Karpas-422 (cell line): ENCODE measurements at regions not wholly inside any gene's neighbourhood (a gene's known extent, or its start where the extent isn't known, plus 50 kb on each side); places are given as distances from the start of the nearest gene placed in this dataset.

Source experiments
- DNase-seq: peaks from one replicate; pipeline ENCODE4 v3.0.0-alpha.2; 2015
- H2AFZ ChIP-seq: fragments of 200-600 bp; sonication (generic); 2 replicates; pipeline ENCODE4 v1.6.1; 2014; ENCODE audit warnings: antibody characterized with exemption, low read length, mixed read lengths
- H3K27ac ChIP-seq: fragments of 200-600 bp; sonication (generic); 2 replicates; pipeline ENCODE4 v1.5.1; 2014; ENCODE audit warnings: mild to moderate bottlenecking, low read length, moderate library complexity
- H3K27me3 ChIP-seq: fragments of 200-600 bp; sonication (generic); 2 replicates; pipeline ENCODE4 v1.6.1; 2014; ENCODE audit warnings: low read length, mixed read lengths
- H3K36me3 ChIP-seq: fragments of 200-600 bp; sonication (generic); 2 replicates; pipeline ENCODE4 v1.6.1; 2014; ENCODE audit warnings: low read length, mixed read lengths; ENCODE audit not compliant: insufficient read depth
- H3K4me1 ChIP-seq: fragments of 200-600 bp; sonication (generic); 2 replicates; pipeline ENCODE4 v1.6.1; 2014; ENCODE audit warnings: mild to moderate bottlenecking, low read length, mixed read lengths
- H3K4me2 ChIP-seq: fragments of 200-600 bp; sonication (generic); 2 replicates; pipeline ENCODE4 v1.6.1; 2014; ENCODE audit warnings: low read length, low read depth, mild to moderate bottlenecking; ENCODE audit not compliant: poor library complexity, severe bottlenecking
- H3K4me3 ChIP-seq: fragments of 200-600 bp; sonication (generic); 2 replicates; pipeline ENCODE4 v1.5.1; 2014; ENCODE audit warnings: mild to moderate bottlenecking, antibody characterized with exemption, low read length, mixed read lengths
- H3K79me2 ChIP-seq: fragments of 200-600 bp; sonication (generic); 2 replicates; pipeline ENCODE4 v1.6.1; 2014; ENCODE audit warnings: mild to moderate bottlenecking, low read length, mixed read lengths
- H3K9ac ChIP-seq: fragments of 200-600 bp; sonication (generic); 2 replicates; pipeline ENCODE4 v1.6.0; 2014; ENCODE audit warnings: low read length
- H3K9me2 ChIP-seq: fragments of 200-600 bp; sonication (generic), shearing (Covaris generic); replicated peaks from 2 replicates; pipeline ENCODE4 v1.6.0; 2014; ENCODE audit warnings: mild to moderate bottlenecking, low read length, moderate library complexity; ENCODE audit not compliant: insufficient read depth
- H3K9me3 ChIP-seq: fragments of 300-700, 200-600 bp; sonication (generic); 2 replicates; pipeline ENCODE4 v1.6.1; 2014; ENCODE audit warnings: low read length, mixed read lengths
- H4K20me1 ChIP-seq: fragments of 200-600 bp; sonication (generic); 2 replicates; pipeline ENCODE4 v1.6.1; 2014; ENCODE audit warnings: mild to moderate bottlenecking, antibody characterized with exemption, low read length, low read depth; ENCODE audit not compliant: insufficient read depth

GRCh38 chr18:22687892-22688680, 245.0 kb upstream of the RBBP8 start:
- H3K9me2 ChIP-seq = 0 out of 2 replicates have a peak, but pooled peaks cover 3% of the 10 kb centered on the region
- H3K36me3 ChIP-seq = no peaks in the 10 kb centered on the region
- H3K4me3 ChIP-seq = no peak overlapping the region
- H3K9ac ChIP-seq = no peak overlapping the region
- H3K4me1 ChIP-seq = no peaks in the 10 kb centered on the region
- H3K4me2 ChIP-seq = no peak overlapping the region
- H3K9me3 ChIP-seq = no peaks in the 10 kb centered on the region
- no peaks in the 10 kb centered on the region for H3K79me2 ChIP-seq
- no peaks in the 10 kb centered on the region for H4K20me1 ChIP-seq
- H2AFZ ChIP-seq = no peak overlapping the region
- DNase-seq = no peak
- no peaks in the 10 kb centered on the region for H3K27me3 ChIP-seq
- H3K27ac ChIP-seq = no peak overlapping the region

GRCh38 chr18:22688877-22689496, 244.1 kb upstream of the RBBP8 start:
- Histone ChIP-seq H3K9ac (no peak overlapping the region), H3K4me2 (no peak overlapping the region), H3K9me3 (no peaks in the 10 kb centered on the region), H3K9me2 (0 out of 2 replicates have a peak, but pooled peaks cover 3% of the 10 kb centered on the region), H3K79me2 (no peaks in the 10 kb centered on the region), H2AFZ (no peak overlapping the region), H3K4me1 (no peaks in the 10 kb centered on the region), H3K36me3 (no peaks in the 10 kb centered on the region), H3K27ac (no peak overlapping the region), H4K20me1 (no peaks in the 10 kb centered on the region), H3K27me3 (no peaks in the 10 kb centered on the region), H3K4me3 (no peak overlapping the region)
- no peak for DNase-seq

- no peak overlapping the region for H3K4me2 ChIP-seq
- no peak for DNase-seq
Measured at GRCh38 chr18:22689712-22690111, 243.4 kb upstream of the RBBP8 start.

GRCh38 chr18:22690556-22690955, 242.6 kb upstream of the RBBP8 start:
- Histone ChIP-seq H3K79me2 (no peaks in the 10 kb centered on the region), H3K4me3 (no peak overlapping the region), H4K20me1 (no peaks in the 10 kb centered on the region), H3K4me2 (no peak overlapping the region), H3K27me3 (no peaks in the 10 kb centered on the region), H2AFZ (no peak overlapping the region), H3K9ac (no peak overlapping the region), H3K4me1 (no peaks in the 10 kb centered on the region), H3K36me3 (no peaks in the 10 kb centered on the region), H3K27ac (no peak overlapping the region), H3K9me2 (0 out of 2 replicates have a peak, but pooled peaks cover 3% of the 10 kb centered on the region), H3K9me3 (no peaks in the 10 kb centered on the region)
- DNase-seq = no peak

More at GRCh38 chr18:22689712-22690111, 243.4 kb upstream of the RBBP8 start:
- Histone ChIP-seq H3K4me3 (no peak overlapping the region), H3K9me3 (no peaks in the 10 kb centered on the region), H3K27me3 (no peaks in the 10 kb centered on the region), H3K9ac (no peak overlapping the region), H3K79me2 (no peaks in the 10 kb centered on the region), H3K36me3 (no peaks in the 10 kb centered on the region), H3K27ac (no peak overlapping the region), H3K4me1 (no peaks in the 10 kb centered on the region), H2AFZ (no peak overlapping the region), H4K20me1 (no peaks in the 10 kb centered on the region), H3K9me2 (0 out of 2 replicates have a peak, but pooled peaks cover 3% of the 10 kb centered on the region)

GRCh38 chr18:22691946-22692710, 241.0 kb upstream of the RBBP8 start:
- H3K9me3 ChIP-seq = no peaks in the 10 kb centered on the region
- H3K4me1 ChIP-seq = no peaks in the 10 kb centered on the region
- no peaks in the 10 kb centered on the region for H3K27me3 ChIP-seq
- H3K36me3 ChIP-seq = no peaks in the 10 kb centered on the region
- H3K4me3 ChIP-seq = no peak overlapping the region
- no peaks in the 10 kb centered on the region for H4K20me1 ChIP-seq
- H3K9me2 ChIP-seq = 0 out of 2 replicates have a peak, but pooled peaks cover 3% of the 10 kb centered on the region
- no peaks in the 10 kb centered on the region for H3K79me2 ChIP-seq
- H3K9ac ChIP-seq = no peak overlapping the region
- no peak for DNase-seq
- no peak overlapping the region for H2AFZ ChIP-seq
- H3K4me2 ChIP-seq = no peak overlapping the region
- H3K27ac ChIP-seq = no peak overlapping the region

GRCh38 chr18:22694954-22695353, 238.2 kb upstream of the RBBP8 start:
- no peak for DNase-seq
- Histone ChIP-seq H3K9me3 (no peaks in the 10 kb centered on the region), H2AFZ (no peak overlapping the region), H4K20me1 (no peaks in the 10 kb centered on the region), H3K4me3 (no peak overlapping the region), H3K9me2 (0 out of 2 replicates have a peak, but pooled peaks cover 3% of the 10 kb centered on the region), H3K36me3 (no peaks in the 10 kb centered on the region), H3K27me3 (no peaks in the 10 kb centered on the region), H3K4me2 (no peak overlapping the region), H3K79me2 (no peaks in the 10 kb centered on the region), H3K27ac (no peak overlapping the region), H3K9ac (no peak overlapping the region), H3K4me1 (no peaks in the 10 kb centered on the region)

GRCh38 chr18:22695674-22696073, 237.5 kb upstream of the RBBP8 start:
- Histone ChIP-seq H3K9ac (no peak overlapping the region), H3K27ac (no peak overlapping the region), H2AFZ (no peak overlapping the region), H3K36me3 (no peaks in the 10 kb centered on the region), H3K79me2 (no peaks in the 10 kb centered on the region), H3K27me3 (no peaks in the 10 kb centered on the region), H4K20me1 (no peaks in the 10 kb centered on the region), H3K9me3 (no peaks in the 10 kb centered on the region), H3K4me2 (no peak overlapping the region), H3K4me1 (no peaks in the 10 kb centered on the region), H3K4me3 (no peak overlapping the region), H3K9me2 (0 out of 2 replicates have a peak, but pooled peaks cover 3% of the 10 kb centered on the region)
- DNase-seq = no peak

- no peak overlapping the region for H3K9ac ChIP-seq
- H2AFZ ChIP-seq = no peak overlapping the region
- no peaks in the 10 kb centered on the region for H3K36me3 ChIP-seq
- no peaks in the 10 kb centered on the region for H3K79me2 ChIP-seq
- no peak for DNase-seq
- H4K20me1 ChIP-seq = no peaks in the 10 kb centered on the region
- H3K4me2 ChIP-seq = no peak overlapping the region
- H3K27ac ChIP-seq = no peak overlapping the region
- H3K27me3 ChIP-seq = no peaks in the 10 kb centered on the region
- H3K4me1 ChIP-seq = no peaks in the 10 kb centered on the region
- H3K9me2 ChIP-seq = 0 out of 2 replicates have a peak, but pooled peaks cover 3% of the 10 kb centered on the region
- no peak overlapping the region for H3K4me3 ChIP-seq
- no peaks in the 10 kb centered on the region for H3K9me3 ChIP-seq
Measured at GRCh38 chr18:22697561-22697960, 235.6 kb upstream of the RBBP8 start.
